Panc1 (cell line): ENCODE measurements at regions not wholly inside any gene's neighbourhood (a gene's known extent, or its start where the extent isn't known, plus 50 kb on each side); places are given as distances from the start of the nearest gene placed in this dataset.
"Not testable (repeated sequence)": the region's sequence is repeated elsewhere in the genome, so short reads cannot be mapped to it uniquely, and the experiment has no call there.

ENCODE experiments used
- ATAC-seq: fragments of 200-7000 bp; cut with Tn5 transposase; 2 replicates; pipeline ENCODE4 v1.9.1; 2020; ENCODE audit warnings: mild to moderate bottlenecking, moderate library complexity
- BruUV-seq: library from RNA; stranded (reverse); fragments of 400-500 nt; replicated peaks from 2 replicates; lab custom pipeline; 2021; lab: Mats Ljungman, UMichigan
- CTCF ChIA-PET: fragments of 300-600 bp; sonication (Branson Sonifier 250); formaldehyde crosslinking; loops from one replicate; lab custom pipeline; 2022; ENCODE audit warnings: antibody characterized with exemption; lab: Charles Lee
- POLR2A ChIA-PET: fragments of 300-600 bp; sonication (Branson Sonifier 250); formaldehyde crosslinking; loops from one replicate; lab custom pipeline; 2022; ENCODE audit warnings: antibody characterized with exemption; lab: Charles Lee
- DNase-seq: peaks from one replicate; pipeline ENCODE4 v3.0.0-alpha.2; 2010; ENCODE audit warnings: low read depth, low spot score
- H3K27ac ChIP-seq: 2 replicates; pipeline ENCODE4 v1.5.1; 2011; ENCODE audit warnings: mild to moderate bottlenecking, low read length, inconsistent platforms
- H3K27me3 ChIP-seq: fragments of 200-500 bp; sonication (Bioruptor generic); 2 replicates; pipeline ENCODE4 v1.6.0; 2014; ENCODE audit warnings: low read length, inconsistent platforms; ENCODE audit not compliant: control insufficient read depth, insufficient read depth
- H3K36me3 ChIP-seq: fragments of 200-500 bp; sonication (Bioruptor generic); 2 replicates; pipeline ENCODE4 v1.5.1; 2014; ENCODE audit warnings: inconsistent platforms, mild to moderate bottlenecking, low read length, moderate library complexity; ENCODE audit not compliant: control insufficient read depth, insufficient read depth
- H3K4me1 ChIP-seq: 2 replicates; pipeline ENCODE4 v1.5.1; 2011; ENCODE audit warnings: inconsistent platforms, mild to moderate bottlenecking, low read length, moderate library complexity; ENCODE audit not compliant: control insufficient read depth, insufficient read depth
- H3K4me3 ChIP-seq, 2 experiments: 2 replicates each; pipeline ENCODE4 v1.5.1; 2011 to 2012; ENCODE audit warnings: low read depth in 2 of 2, low read length in 2 of 2, mild to moderate bottlenecking in 2 of 2, inconsistent platforms in 1 of 2, moderate library complexity in 1 of 2
- H3K9me3 ChIP-seq: fragments of 200-500 bp; sonication (Bioruptor generic); 2 replicates; pipeline ENCODE4 v1.5.1; 2014; ENCODE audit warnings: low read depth, mild to moderate bottlenecking, inconsistent platforms, low read length, moderate library complexity; ENCODE audit not compliant: control insufficient read depth, insufficient read depth
- POLR2AphosphoS5 ChIP-seq: IDR thresholded peaks from 2 replicates; pipeline ENCODE4 v1.6.1; 2012; ENCODE audit warnings: mild to moderate bottlenecking, low read depth, low read length, moderate library complexity
- SIN3A ChIP-seq: IDR thresholded peaks from 2 replicates; pipeline ENCODE4 v1.6.1; 2012; ENCODE audit warnings: low read depth, mild to moderate bottlenecking, low read length, moderate library complexity, borderline replicate concordance; ENCODE audit not compliant: insufficient read depth
- TCF7L2 ChIP-seq: IDR thresholded peaks from 2 replicates; pipeline ENCODE4 v1.6.1; 2011; ENCODE audit warnings: mild to moderate bottlenecking, low read depth, low read length, inconsistent platforms
- in situ Hi-C: cut with HindIII; loops from 2 replicates; pipeline ENCODE4 v1.10.0; 2016; ENCODE audit warnings: low sequenced_read_pairs, low pct_unique_long_range_greater_than_20kb
- intact Hi-C: fragments of 100-400 bp; cut with micrococcal nuclease; formaldehyde crosslinking; loops from one replicate; pipeline ENCODE4 v1.10.0; 2022; ENCODE audit not compliant: unreplicated experiment
- TF ChIP-seq, protein P1 (sequence below), 2 experiments: IDR thresholded peaks; 2 replicates each; pipeline ENCODE4 v1.6.1; 2011 to 2012; ENCODE audit warnings: low read depth in 2 of 2, control low read depth in 1 of 2, low read length in 1 of 2, mild to moderate bottlenecking in 1 of 2, moderate library complexity in 1 of 2; ENCODE audit not compliant: insufficient read depth in 1 of 2
- TF ChIP-seq, protein P2 (sequence below): fragments of 450-650 bp; IDR thresholded peaks from 2 replicates; pipeline ENCODE4 v1.5.1; 2017; ENCODE audit warnings: mild to moderate bottlenecking

DNA sequence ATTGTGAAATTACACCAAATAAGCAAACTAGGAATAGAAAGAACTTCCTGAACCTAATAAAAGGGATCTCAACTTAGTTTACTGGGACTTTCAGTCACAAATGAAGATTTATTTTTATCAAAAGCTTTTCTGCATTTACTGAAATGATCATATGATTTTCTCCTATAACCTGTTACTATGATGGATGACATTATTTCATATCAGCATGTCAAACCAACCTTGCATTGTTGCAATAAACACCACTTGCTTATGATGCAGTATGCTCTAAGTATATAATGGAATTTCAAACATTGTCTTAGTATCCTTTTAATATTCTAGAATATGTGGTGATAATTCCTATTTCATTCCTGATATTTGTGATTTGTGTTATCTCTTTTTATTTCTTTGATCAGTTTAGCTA is 303.0 kb downstream of the CGGBP1 start:
- intact Hi-C loops (no loop called here), in situ Hi-C loops (no loop called here)
- ChIA-PET POLR2A (no interaction called here), CTCF (no interaction called here)
- TF ChIP-seq TCF7L2: no peak
- no peak for TF ChIP-seq POLR2AphosphoS5
- TF ChIP-seq SIN3A: no peak
- TF ChIP-seq, protein P1, sequence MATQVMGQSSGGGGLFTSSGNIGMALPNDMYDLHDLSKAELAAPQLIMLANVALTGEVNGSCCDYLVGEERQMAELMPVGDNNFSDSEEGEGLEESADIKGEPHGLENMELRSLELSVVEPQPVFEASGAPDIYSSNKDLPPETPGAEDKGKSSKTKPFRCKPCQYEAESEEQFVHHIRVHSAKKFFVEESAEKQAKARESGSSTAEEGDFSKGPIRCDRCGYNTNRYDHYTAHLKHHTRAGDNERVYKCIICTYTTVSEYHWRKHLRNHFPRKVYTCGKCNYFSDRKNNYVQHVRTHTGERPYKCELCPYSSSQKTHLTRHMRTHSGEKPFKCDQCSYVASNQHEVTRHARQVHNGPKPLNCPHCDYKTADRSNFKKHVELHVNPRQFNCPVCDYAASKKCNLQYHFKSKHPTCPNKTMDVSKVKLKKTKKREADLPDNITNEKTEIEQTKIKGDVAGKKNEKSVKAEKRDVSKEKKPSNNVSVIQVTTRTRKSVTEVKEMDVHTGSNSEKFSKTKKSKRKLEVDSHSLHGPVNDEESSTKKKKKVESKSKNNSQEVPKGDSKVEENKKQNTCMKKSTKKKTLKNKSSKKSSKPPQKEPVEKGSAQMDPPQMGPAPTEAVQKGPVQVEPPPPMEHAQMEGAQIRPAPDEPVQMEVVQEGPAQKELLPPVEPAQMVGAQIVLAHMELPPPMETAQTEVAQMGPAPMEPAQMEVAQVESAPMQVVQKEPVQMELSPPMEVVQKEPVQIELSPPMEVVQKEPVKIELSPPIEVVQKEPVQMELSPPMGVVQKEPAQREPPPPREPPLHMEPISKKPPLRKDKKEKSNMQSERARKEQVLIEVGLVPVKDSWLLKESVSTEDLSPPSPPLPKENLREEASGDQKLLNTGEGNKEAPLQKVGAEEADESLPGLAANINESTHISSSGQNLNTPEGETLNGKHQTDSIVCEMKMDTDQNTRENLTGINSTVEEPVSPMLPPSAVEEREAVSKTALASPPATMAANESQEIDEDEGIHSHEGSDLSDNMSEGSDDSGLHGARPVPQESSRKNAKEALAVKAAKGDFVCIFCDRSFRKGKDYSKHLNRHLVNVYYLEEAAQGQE (IDR thresholded peaks at IDR 0.05; ENCODE audit: insufficient read depth in 1 of 2, low read depth in 2 of 2, low read length in 1 of 2): no peak
- TF ChIP-seq, protein P2, sequence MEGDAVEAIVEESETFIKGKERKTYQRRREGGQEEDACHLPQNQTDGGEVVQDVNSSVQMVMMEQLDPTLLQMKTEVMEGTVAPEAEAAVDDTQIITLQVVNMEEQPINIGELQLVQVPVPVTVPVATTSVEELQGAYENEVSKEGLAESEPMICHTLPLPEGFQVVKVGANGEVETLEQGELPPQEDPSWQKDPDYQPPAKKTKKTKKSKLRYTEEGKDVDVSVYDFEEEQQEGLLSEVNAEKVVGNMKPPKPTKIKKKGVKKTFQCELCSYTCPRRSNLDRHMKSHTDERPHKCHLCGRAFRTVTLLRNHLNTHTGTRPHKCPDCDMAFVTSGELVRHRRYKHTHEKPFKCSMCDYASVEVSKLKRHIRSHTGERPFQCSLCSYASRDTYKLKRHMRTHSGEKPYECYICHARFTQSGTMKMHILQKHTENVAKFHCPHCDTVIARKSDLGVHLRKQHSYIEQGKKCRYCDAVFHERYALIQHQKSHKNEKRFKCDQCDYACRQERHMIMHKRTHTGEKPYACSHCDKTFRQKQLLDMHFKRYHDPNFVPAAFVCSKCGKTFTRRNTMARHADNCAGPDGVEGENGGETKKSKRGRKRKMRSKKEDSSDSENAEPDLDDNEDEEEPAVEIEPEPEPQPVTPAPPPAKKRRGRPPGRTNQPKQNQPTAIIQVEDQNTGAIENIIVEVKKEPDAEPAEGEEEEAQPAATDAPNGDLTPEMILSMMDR: no peak
- Histone ChIP-seq H3K9me3 (no peaks in the 10 kb centered on the region), H3K4me1 (no peaks in the 10 kb centered on the region), H3K27me3 (no peaks in the 10 kb centered on the region), H3K36me3 (no peaks in the 10 kb centered on the region), H3K4me3 (no peak overlapping the region), H3K27ac (no peak overlapping the region)
- no peak for ATAC-seq
- no peak for DNase-seq
- no TSS peak for BruUV-seq

DNA sequence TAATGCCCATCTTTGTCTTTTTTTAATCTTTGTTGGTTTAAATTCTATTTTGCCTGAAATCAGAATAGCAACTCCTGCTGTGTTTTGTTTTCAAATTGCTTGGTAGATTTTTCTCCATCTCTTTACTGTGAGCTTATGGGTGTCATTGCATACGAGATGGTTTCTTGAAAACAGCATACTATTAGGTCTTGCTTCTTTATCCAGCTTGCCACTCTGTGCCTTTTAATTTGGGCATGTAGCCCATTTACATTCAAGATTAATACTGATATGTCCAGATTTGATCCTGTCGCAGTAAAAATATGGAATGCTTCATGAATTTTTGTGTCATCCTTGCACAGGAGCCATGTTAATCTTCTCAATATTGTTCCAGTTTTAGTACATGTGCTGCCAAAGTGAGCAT is 316.6 kb downstream of the CGGBP1 start:
- H3K4me3 ChIP-seq: no peak overlapping the region
- no peak overlapping the region for H3K27ac ChIP-seq
- 0 out of 2 replicates have a peak, but pooled peaks cover 3% of the 10 kb centered on the region for H3K9me3 ChIP-seq
- POLR2A ChIA-PET: no interaction called here
- no peak for TF ChIP-seq POLR2AphosphoS5
- TF ChIP-seq SIN3A: no peak
- TF ChIP-seq, protein P2: no peak
- no peak for TF ChIP-seq TCF7L2
- TF ChIP-seq, protein P1 (IDR thresholded peaks at IDR 0.05; ENCODE audit: insufficient read depth in 1 of 2, low read depth in 2 of 2, low read length in 1 of 2): no peak
- BruUV-seq: no TSS peak
- no peaks in the 10 kb centered on the region for H3K27me3 ChIP-seq
- in situ Hi-C loops (no loop called here), intact Hi-C loops (no loop called here)
- ATAC-seq (no peak), DNase-seq (no peak)
- H3K36me3 ChIP-seq: no peaks in the 10 kb centered on the region
- no peaks in the 10 kb centered on the region for H3K4me1 ChIP-seq
- CTCF ChIA-PET: no interaction called here

DNA sequence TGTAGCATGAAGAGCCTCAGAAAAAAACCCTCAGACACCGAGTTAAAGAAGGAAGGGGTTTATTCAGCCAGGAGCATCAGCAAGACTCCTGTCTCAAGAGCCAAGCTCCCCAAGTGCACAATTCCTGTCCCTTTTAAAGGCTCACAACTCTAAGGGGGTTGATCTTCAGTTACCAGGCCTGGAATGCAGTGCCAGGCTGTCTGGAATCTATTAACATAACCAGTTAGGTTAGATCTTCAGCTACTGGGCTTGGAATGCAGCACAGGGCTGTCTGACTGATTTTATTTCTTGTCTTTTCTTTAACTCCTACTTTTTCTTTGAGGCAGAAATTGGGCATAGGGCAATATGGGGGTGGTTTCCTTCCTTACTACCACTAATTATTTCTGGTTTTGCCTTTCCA is 317.9 kb downstream of the CGGBP1 start:
- H3K36me3 ChIP-seq, H3K4me1 ChIP-seq, H3K27me3 ChIP-seq, H3K4me3 ChIP-seq, DNase-seq, in situ Hi-C loops, BruUV-seq, intact Hi-C loops, POLR2A ChIA-PET, H3K27ac ChIP-seq, CTCF ChIA-PET, H3K9me3 ChIP-seq, ATAC-seq: not testable (repeated sequence)

DNA sequence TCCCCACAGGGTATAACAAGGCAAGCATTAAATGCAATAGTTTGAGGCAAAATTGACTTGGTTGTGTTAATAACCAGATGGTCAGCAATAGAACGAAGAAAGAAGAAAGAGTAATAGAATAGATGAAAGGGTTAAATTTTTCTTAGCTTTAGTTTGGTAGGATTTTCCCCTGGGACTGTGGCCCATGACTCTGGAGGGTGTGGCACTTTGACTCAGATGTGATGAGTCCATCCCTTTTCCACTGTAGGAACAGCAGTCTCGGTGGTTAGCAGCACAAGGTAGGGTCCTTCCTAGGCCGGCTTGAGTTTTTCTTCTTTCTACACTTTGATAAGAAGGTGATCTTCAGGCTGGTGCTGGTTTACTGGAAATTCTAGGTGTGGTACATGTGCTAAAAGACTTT is 321.0 kb downstream of the CGGBP1 start:
- H3K27me3 ChIP-seq, in situ Hi-C loops, ATAC-seq, CTCF ChIA-PET, DNase-seq, H3K27ac ChIP-seq, H3K4me3 ChIP-seq, intact Hi-C loops, BruUV-seq, H3K4me1 ChIP-seq, POLR2A ChIA-PET, H3K9me3 ChIP-seq, H3K36me3 ChIP-seq: not testable (repeated sequence)
